MCF 10A (cell line): ENCODE measurements at regions not wholly inside any gene's neighbourhood (a gene's known extent, or its start where the extent isn't known, plus 50 kb on each side); places are given as distances from the start of the nearest gene placed in this dataset.

Experiments used
- BruUV-seq: library from RNA; stranded (reverse); fragments of 400-500 nt; replicated peaks from 2 replicates; lab custom pipeline; 2021; lab: Mats Ljungman, UMichigan
- CTCF ChIA-PET: fragments of 300-600 bp; sonication (Branson Sonifier 250); formaldehyde crosslinking; extraction: SDS; loops from one replicate; lab custom pipeline; 2021; ENCODE audit warnings: antibody characterized with exemption, inconsistent platforms; lab: Yijun Ruan, JAX
- POLR2A ChIA-PET: fragments of 300-600, 350-650 bp; sonication (Branson Sonifier 250); formaldehyde crosslinking; extraction: SDS; loops from one replicate; lab custom pipeline; 2020; ENCODE audit warnings: antibody characterized with exemption, inconsistent platforms; lab: Yijun Ruan, JAX
- DNase-seq: peaks from one replicate; pipeline ENCODE4 v3.0.0-alpha.2; 2018; ENCODE audit not compliant: unreplicated experiment
- H3K27ac Mint-ChIP-seq: one replicate; pipeline ENCODE4 v1.8.0; 2022; ENCODE audit warnings: mild to moderate bottlenecking, low read depth, mixed read lengths; ENCODE audit not compliant: unreplicated experiment
- H3K27me3 Mint-ChIP-seq: one replicate; pipeline ENCODE4 v1.8.0; 2022; ENCODE audit warnings: mixed read lengths; ENCODE audit not compliant: insufficient read depth, unreplicated experiment
- H3K36me3 Mint-ChIP-seq: one replicate; pipeline ENCODE4 v1.8.0; 2022; ENCODE audit warnings: mild to moderate bottlenecking, moderate library complexity, mixed read lengths; ENCODE audit not compliant: insufficient read depth, unreplicated experiment
- H3K4me1 Mint-ChIP-seq: one replicate; pipeline ENCODE4 v1.8.0; 2022; ENCODE audit warnings: mixed read lengths; ENCODE audit not compliant: insufficient read depth, unreplicated experiment
- H3K4me3 Mint-ChIP-seq: one replicate; pipeline ENCODE4 v1.8.0; 2022; ENCODE audit warnings: mild to moderate bottlenecking, moderate library complexity, mixed read lengths; ENCODE audit not compliant: unreplicated experiment
- H3K9me3 Mint-ChIP-seq: one replicate; pipeline ENCODE4 v1.8.0; 2022; ENCODE audit warnings: mixed read lengths; ENCODE audit not compliant: unreplicated experiment
- intact Hi-C: fragments of 100-400 bp; cut with micrococcal nuclease; formaldehyde crosslinking; loops from 2 replicates; pipeline ENCODE4 v1.14.1; 2022
- TF ChIP-seq, protein P1 (sequence below): fragments of 200-600 bp; IDR thresholded peaks from one replicate; pipeline ENCODE4 v1.8.0; 2022; ENCODE audit warnings: antibody characterized with exemption, mild to moderate bottlenecking; ENCODE audit not compliant: unreplicated experiment

DNA sequence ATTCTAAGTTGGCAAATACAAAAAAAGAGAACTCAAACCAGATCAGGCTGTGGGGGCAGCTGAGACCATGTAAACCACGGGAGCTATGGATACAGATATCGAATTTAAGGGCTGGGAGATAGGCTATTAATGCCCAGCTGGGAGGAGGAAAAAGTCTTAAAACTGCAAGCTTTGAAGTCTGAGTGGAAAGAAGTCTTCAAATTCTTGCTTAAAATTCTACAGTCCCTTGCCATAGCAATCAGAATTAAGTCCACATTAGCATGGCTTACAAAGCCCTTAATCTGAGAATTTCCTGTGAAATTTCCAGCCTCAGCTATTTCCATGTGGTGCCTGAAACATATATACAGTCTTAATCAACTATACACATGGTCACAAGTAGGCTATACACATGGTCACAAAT, 465.0 kb upstream of the HSF2 start:
- Mint-ChIP-seq H3K27ac (no peak overlapping the region), H3K36me3 (no peaks in the 10 kb centered on the region), H3K9me3 (no peaks in the 10 kb centered on the region), H3K27me3 (no peaks in the 10 kb centered on the region), H3K4me3 (no peak overlapping the region), H3K4me1 (no peaks in the 10 kb centered on the region)
- intact Hi-C loops = no loop called here
- CTCF ChIA-PET = interaction anchor here (0.6 kb wide), 1 partner anchor 637 kb away, joined by 3 read pairs; no protein-coding TSS in a partner anchor
- POLR2A ChIA-PET = no interaction called here
- DNase-seq = no peak
- TF ChIP-seq, protein P1, sequence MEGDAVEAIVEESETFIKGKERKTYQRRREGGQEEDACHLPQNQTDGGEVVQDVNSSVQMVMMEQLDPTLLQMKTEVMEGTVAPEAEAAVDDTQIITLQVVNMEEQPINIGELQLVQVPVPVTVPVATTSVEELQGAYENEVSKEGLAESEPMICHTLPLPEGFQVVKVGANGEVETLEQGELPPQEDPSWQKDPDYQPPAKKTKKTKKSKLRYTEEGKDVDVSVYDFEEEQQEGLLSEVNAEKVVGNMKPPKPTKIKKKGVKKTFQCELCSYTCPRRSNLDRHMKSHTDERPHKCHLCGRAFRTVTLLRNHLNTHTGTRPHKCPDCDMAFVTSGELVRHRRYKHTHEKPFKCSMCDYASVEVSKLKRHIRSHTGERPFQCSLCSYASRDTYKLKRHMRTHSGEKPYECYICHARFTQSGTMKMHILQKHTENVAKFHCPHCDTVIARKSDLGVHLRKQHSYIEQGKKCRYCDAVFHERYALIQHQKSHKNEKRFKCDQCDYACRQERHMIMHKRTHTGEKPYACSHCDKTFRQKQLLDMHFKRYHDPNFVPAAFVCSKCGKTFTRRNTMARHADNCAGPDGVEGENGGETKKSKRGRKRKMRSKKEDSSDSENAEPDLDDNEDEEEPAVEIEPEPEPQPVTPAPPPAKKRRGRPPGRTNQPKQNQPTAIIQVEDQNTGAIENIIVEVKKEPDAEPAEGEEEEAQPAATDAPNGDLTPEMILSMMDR = no peak
- no TSS peak for BruUV-seq

GRCh38 chr6:121940728-121941127, 458.7 kb upstream of the HSF2 start:
- CTCF ChIA-PET = no interaction called here
- no peaks in the 10 kb centered on the region for H3K9me3 Mint-ChIP-seq
- POLR2A ChIA-PET = no interaction called here
- no TSS peak for BruUV-seq
- H3K27me3 Mint-ChIP-seq = no peaks in the 10 kb centered on the region
- H3K36me3 Mint-ChIP-seq = no peaks in the 10 kb centered on the region
- TF ChIP-seq, protein P1 = no peak
- H3K27ac Mint-ChIP-seq = peak overlapping the region; percentile 36
- DNase-seq = peak; percentile 19
- peaks cover 7% of the 10 kb centered on the region for H3K4me1 Mint-ChIP-seq
- intact Hi-C loops = no loop called here
- H3K4me3 Mint-ChIP-seq = no peak overlapping the region

GRCh38 chr6:121944354-121944753, 455.1 kb upstream of the HSF2 start:
- POLR2A ChIA-PET = no interaction called here
- CTCF ChIA-PET = interaction anchor here (1.1 kb wide), 1 partner anchor 17 kb away, joined by 6 read pairs; no protein-coding TSS in a partner anchor
- Mint-ChIP-seq H3K4me3 (no peak overlapping the region), H3K9me3 (no peaks in the 10 kb centered on the region), H3K27me3 (no peaks in the 10 kb centered on the region), H3K27ac (no peak overlapping the region), H3K36me3 (no peaks in the 10 kb centered on the region), H3K4me1 (peaks cover 7% of the 10 kb centered on the region)
- intact Hi-C loops = no loop called here
- no peak for DNase-seq
- TF ChIP-seq, protein P1 = no peak
- BruUV-seq = no TSS peak

DNA sequence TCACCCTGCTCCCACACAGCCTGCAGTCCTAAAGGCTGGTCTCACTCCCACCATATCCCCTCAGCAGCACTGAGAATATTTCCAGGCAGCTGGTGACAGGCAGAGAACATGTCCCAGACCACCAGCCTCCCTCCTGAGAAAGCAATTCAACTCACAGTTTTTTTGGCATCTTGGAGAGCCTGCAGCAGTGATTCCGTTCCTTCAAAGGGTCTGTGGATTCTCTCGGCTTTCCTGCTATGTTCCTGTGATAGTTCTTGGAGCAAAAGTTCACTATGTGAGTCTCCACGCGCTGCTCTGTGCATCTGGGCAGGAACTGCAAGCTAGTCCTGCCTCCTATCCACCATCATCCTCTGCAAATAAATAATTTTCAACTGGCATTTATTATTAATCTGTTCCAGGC, 448.3 kb upstream of the HSF2 start:
- ChIA-PET CTCF (no interaction called here), POLR2A (no interaction called here)
- Mint-ChIP-seq H3K9me3 (no peaks in the 10 kb centered on the region), H3K36me3 (no peaks in the 10 kb centered on the region), H3K27ac (no peak overlapping the region), H3K27me3 (no peaks in the 10 kb centered on the region), H3K4me1 (peaks cover 7% of the 10 kb centered on the region), H3K4me3 (no peak overlapping the region)
- no TSS peak for BruUV-seq
- DNase-seq = no peak
- TF ChIP-seq, protein P1 = no peak
- intact Hi-C loops = no loop called here
